Esophagus squamous epithelium (tissue), 4 donors: ENCODE measurements at regions not wholly inside any gene's neighbourhood (a gene's known extent, or its start where the extent isn't known, plus 50 kb on each side); places are given as distances from the start of the nearest gene placed in this dataset.

Experiments
- POLR2A ChIP-seq, 4 donors: fragments of 450-650 bp; IDR thresholded peaks; one replicate each; pipeline ENCODE4 v1.6.1; 2017; ENCODE audit warnings: antibody characterized with exemption in 4 of 4, mild to moderate bottlenecking in 4 of 4, moderate library complexity in 3 of 4
- TF ChIP-seq, protein P1 (sequence below), 6 experiments: fragments of 450-650 bp in 4 of 6; fragments of 200-600 bp in 2 of 6; sonication (generic) in 2 of 6; IDR thresholded peaks; one replicate each; pipeline ENCODE4 v1.5.1; 2016 to 2019; ENCODE audit warnings: antibody characterized with exemption in 6 of 6, mild to moderate bottlenecking in 4 of 6, moderate library complexity in 4 of 6

DNA sequence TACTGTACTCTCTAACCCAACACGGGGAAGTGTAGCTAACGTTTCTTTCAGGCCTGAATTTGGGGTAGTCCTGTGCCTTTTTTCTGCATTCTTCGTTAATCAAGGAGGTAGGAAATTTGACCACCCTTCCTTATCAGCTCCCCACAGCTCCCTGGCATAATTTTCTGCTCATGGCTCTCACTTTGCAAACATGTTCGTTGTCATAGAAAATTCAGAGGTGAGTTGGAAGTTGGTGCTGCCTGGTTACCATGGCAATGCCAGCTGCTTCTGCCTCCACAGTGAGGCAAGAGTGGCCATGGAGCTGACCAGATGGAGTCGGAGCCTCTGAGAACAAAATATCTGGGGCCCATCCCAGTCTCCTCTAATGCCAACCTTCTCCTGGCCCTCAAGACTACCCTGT, 116.6 kb upstream of the BOD1 start:
- TF ChIP-seq, protein P1, sequence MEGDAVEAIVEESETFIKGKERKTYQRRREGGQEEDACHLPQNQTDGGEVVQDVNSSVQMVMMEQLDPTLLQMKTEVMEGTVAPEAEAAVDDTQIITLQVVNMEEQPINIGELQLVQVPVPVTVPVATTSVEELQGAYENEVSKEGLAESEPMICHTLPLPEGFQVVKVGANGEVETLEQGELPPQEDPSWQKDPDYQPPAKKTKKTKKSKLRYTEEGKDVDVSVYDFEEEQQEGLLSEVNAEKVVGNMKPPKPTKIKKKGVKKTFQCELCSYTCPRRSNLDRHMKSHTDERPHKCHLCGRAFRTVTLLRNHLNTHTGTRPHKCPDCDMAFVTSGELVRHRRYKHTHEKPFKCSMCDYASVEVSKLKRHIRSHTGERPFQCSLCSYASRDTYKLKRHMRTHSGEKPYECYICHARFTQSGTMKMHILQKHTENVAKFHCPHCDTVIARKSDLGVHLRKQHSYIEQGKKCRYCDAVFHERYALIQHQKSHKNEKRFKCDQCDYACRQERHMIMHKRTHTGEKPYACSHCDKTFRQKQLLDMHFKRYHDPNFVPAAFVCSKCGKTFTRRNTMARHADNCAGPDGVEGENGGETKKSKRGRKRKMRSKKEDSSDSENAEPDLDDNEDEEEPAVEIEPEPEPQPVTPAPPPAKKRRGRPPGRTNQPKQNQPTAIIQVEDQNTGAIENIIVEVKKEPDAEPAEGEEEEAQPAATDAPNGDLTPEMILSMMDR (IDR thresholded peaks at IDR 0.05) = no peak
- no peak for TF ChIP-seq POLR2A (IDR thresholded peaks at IDR 0.05)
